ENCODE measurements at regions not wholly inside any gene's neighbourhood (a gene's known extent, or its start where the extent isn't known, plus 50 kb on each side); places are given as distances from the start of the nearest gene placed in this dataset.
"Not testable (repeated sequence)": the region's sequence is repeated elsewhere in the genome, so short reads cannot be mapped to it uniquely, and the experiment has no call there.

- no peak for DNase-seq
These were observed 653.3 kb upstream of the PFKP start for GRCh38 chr10:2414039-2414438.

GRCh38 chr10:2410049-2410448, 657.3 kb upstream of the PFKP start:
- no peak for DNase-seq

- no peak for DNase-seq
These were observed 664.1 kb upstream of the ADARB2 start for GRCh38 chr10:2401459-2401858.

- no peak for DNase-seq
These were observed 662.2 kb upstream of the ADARB2 start for GRCh38 chr10:2399482-2399881.

GRCh38 chr10:2392145-2392812, 655.0 kb upstream of the ADARB2 start:
- no peak for DNase-seq

- DNase-seq: no peak
These were observed 650.3 kb upstream of the ADARB2 start for GRCh38 chr10:2387672-2388071.

- no peak for DNase-seq
These were observed 649.9 kb upstream of the ADARB2 start for GRCh38 chr10:2387261-2387660.

- no peak for DNase-seq
These were observed 642.9 kb upstream of the ADARB2 start for GRCh38 chr10:2380218-2380617.

- no peak for DNase-seq
These were observed 629.8 kb upstream of the ADARB2 start for GRCh38 chr10:2367083-2367482.

GRCh38 chr10:2366264-2366931, 629.1 kb upstream of the ADARB2 start:
- no peak for DNase-seq

GRCh38 chr10:2362331-2362730, 625.0 kb upstream of the ADARB2 start:
- no peak for DNase-seq

- no peak for DNase-seq
These were observed 621.3 kb upstream of the ADARB2 start for GRCh38 chr10:2358586-2358985.

GRCh38 chr10:2356670-2357069, 619.3 kb upstream of the ADARB2 start:
- DNase-seq: no peak

- no peak for DNase-seq
These were observed 614.2 kb upstream of the ADARB2 start for GRCh38 chr10:2351566-2351965.

GRCh38 chr10:2342206-2342605, 604.9 kb upstream of the ADARB2 start:
- DNase-seq: no peak

GRCh38 chr10:2340831-2341647, 603.7 kb upstream of the ADARB2 start:
- DNase-seq: no peak

GRCh38 chr10:2335626-2336025, 598.3 kb upstream of the ADARB2 start:
- DNase-seq: no peak

GRCh38 chr10:2334575-2334974, 597.2 kb upstream of the ADARB2 start:
- no peak for DNase-seq

GRCh38 chr10:2329082-2329481, 591.8 kb upstream of the ADARB2 start:
- no peak for DNase-seq

- DNase-seq: no peak
These were observed 589.1 kb upstream of the ADARB2 start for GRCh38 chr10:2326411-2326810.

- not testable (repeated sequence) for DNase-seq
These were observed 577.7 kb upstream of the ADARB2 start for GRCh38 chr10:2315045-2315485.

- DNase-seq: no peak
These were observed 568.8 kb upstream of the ADARB2 start for GRCh38 chr10:2306081-2306480.

GRCh38 chr10:2303169-2303568, 565.8 kb upstream of the ADARB2 start:
- no peak for DNase-seq

- DNase-seq: no peak
These were observed 563.9 kb upstream of the ADARB2 start for GRCh38 chr10:2301227-2301626.
